Fibroblast of upper back skin (primary cell): ENCODE measurements at regions not wholly inside any gene's neighbourhood (a gene's known extent, or its start where the extent isn't known, plus 50 kb on each side); places are given as distances from the start of the nearest gene placed in this dataset.
A peak's percentile ranks its signal among the peaks of the same experiment; 100 is the strongest.
"Not testable (repeated sequence)": the region's sequence is repeated elsewhere in the genome, so short reads cannot be mapped to it uniquely, and the experiment has no call there.

Experiments used
- DNase-seq: peaks from one replicate; pipeline ENCODE4 v3.0.0-alpha.2; 2013

DNA sequence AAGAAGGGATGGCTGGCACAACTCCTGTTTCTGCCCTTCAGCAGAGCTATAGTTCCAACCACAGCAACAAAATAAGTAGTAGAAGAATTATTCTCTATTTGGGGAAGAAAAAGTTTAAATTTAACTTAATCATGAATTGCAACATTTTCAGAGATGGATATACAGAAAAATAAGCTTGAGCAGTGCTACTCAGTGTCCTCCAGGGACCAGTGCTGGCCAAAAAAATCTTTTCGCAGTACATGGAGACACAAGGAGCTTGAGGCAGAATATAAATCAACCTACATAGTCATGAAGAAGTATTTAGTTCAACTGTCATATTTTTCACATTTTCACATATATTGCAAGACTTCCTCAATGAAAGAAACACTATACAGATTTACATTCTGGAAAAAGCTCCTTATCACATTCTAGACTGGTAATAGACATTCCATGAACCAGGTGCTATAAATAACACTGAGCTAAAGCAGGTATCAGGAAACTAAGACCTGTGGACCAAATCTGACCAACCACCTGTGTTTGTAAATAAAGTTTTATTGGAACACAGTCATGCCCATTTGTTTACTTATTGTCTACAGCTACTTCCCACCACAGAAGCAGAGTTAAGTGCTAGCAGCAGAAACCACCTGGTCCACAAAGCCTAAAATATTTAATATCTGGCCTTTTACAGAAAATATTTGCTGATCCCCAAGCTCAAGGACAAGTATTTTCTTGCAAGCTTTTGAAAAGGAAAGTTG, 101.9 kb downstream of the RGS21 start:
- peak; percentile 46 for DNase-seq

DNA sequence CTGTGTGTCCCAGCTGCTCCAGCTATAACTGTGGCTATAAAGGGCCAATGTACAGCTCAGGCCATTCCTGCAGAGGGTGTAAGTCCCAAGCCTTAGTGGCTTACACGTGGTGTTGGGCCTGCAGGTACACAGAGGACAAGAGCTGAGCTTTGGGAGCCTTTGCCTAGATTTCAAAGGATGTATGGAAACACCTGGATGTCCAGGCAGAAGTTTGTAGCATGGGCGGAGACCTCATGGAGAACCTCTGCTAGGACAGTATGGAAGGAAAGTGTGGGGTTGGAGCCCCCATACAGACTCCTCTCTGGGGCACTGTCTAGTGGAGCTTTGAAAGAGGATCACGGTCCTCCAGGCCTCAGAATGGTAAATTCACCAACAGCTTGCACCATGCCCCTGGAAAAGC, 113.9 kb downstream of the RGS21 start:
- no peak for DNase-seq

DNA sequence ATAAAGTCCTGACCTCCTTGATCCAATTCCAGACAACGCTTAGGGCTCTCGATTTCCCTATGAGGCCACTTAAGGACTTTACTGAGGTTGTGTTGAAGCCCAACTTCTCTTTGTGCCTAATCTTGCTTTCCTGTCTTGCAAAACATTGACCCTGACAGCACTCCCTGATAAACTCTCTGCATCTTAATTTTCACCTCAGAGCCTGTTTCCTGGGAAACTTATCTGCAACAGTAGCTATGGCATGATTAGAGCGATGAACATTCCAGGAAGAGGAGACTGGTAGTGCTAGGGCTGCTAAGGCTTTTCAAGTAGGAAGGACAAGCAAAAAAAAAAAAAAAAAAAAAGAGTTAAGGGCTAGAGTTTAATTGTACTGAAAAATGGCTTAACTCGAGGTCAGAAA, 118.9 kb downstream of the RGS21 start:
- DNase-seq = no peak

DNA sequence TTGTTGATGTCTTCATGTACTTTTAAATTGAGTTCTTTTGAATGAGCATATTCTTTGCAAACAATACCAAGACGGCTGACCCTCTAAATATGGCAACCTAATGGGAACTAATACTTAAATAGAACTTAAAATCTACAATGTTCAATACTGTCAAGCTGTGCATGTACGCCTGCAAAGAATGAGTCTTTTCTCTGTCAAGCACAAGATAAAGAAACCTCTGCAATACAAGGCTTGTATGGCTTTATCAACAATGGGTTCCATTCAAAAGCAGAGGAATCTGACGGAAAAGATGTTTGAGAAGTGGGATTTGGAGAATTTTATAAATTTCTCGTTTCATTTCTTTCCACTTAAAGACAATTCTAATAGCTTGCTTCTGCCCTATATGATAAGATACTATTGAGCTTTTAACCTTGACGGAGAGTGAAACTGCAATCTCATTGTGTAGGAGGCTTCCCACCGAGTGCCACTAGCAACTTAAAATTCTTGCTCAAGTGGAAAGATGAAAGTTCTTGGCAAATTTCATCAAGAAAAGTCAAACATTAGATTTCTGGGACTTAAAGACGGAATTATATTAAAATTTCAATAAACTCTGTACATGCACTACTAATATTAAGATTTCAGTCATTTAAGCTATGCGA, 119.8 kb downstream of the RGS21 start:
- DNase-seq = no peak

DNA sequence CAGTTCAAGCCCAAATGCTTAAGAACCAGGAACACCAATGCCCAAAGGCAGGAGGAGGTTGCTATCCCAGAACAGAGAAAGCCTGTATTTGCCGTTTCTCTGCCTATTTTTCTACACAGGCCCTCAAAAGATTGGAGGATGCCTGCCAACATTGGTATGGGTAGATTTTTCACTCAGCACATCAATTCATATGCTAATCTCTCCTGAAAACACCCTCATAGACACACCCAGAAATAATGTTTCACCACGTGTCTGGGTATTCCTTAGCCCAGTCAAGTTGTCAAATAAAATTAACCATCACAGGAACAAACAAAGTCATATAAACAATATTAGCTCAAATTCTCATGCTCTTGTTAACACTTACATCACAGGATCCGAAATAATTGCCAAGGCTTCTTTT, 121.9 kb downstream of the RGS21 start:
- DNase-seq = no peak

DNA sequence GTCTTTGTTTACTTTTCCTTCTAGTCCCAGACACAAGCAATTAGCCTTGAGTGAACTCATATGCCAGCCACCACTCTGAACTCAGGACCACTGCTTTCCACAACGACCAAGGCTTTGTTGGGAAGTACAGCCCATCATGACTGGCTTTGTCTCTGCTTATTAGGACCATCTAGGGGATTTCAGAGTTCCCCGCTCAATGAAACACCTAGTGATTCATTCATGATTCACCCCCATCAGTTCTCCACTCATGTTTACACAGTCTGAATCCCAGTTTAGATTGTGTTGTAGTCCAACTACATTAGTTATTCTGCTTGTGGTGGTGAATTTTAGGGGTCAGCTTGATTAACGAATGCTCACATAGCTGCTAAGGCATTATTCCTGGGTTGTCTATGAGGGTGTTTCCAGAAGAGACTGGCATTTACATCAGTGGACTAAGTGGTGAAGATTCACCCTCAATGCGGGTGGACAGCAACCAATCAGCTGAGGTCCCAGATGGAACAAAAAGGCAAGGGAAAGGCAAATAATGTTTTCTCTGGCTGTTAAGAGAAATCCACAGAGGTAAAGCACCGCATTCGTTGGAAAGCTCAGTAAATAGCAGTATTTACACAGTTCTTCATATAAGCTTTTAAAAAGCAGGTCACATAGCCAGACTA, 122.7 kb downstream of the RGS21 start:
- peak; percentile 86 for DNase-seq

DNA sequence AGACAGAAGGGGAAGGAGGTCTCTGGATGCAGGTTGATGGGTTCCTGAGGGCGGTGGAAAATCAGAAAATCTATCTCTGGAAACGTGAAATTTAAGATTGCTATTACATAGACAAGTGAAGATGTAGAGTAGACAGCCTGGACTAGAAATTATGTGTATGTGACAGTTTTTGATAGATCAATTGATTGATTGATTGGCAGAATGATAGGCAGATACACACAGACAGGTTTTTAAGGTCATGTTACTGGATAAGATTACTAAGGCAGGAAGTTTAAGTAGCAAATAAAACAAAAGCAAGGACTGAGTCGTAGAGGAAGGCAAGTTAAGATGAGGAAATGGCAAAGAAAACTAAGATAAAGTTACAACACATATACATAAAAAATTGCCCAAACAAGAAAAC, 124.7 kb downstream of the RGS21 start:
- DNase-seq = no peak

DNA sequence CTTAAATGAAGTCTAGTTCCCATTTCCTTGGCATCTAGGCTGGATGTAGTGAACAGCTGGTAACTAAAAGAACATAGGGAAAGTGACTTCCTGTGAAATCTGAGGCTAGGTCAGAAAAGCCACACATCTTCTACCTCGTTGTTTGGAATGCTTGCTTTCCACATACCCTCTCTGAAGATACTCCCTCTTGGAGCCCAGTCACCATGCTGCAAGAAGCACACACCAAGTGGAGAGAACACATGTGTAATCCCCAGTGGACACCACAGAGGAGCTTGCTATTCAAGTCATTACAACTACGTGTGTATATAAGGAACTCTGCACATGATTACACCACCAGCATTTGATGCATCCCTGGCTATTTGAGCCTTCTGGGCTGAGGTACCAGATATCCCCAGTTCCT, 125.9 kb downstream of the RGS21 start:
- peak; percentile 46 for DNase-seq

DNA sequence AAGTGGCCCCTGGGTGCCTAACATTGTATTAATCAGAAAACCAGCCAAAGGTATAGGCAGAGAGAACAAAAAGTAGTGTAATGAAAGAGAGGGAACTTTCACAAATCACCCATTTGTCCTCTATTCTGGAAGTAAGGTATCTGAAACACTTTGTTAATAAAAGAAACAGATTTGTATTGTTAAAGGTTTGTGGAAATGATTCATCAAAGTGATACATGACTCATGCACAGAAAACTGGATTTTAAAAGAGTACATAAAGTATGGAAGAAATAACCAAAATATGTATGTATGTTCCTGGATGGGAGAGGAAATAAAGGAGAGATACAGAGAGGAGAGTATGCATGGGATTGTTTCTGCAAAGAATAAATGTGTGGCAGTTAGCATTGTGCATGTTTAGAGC, 126.8 kb downstream of the RGS21 start:
- DNase-seq = peak; percentile 42

DNA sequence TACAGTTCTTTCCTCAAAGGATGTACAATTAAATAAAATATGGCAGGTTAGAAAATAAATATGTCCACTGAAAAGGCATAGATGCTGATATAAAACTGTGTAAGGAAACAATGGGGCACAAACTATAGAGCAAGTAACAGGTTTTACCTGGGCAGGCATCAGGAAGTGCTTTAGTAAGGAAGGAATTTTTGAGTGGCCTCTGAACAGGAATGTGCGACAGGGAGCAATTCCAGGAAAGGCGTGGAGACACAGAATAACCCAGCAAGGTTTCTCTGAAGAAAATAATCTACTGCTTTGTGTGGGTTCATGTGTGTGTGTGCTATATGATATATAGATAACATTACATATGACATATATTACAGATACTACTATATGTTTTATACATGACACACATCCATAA, 128.4 kb downstream of the RGS21 start:
- no peak for DNase-seq

DNA sequence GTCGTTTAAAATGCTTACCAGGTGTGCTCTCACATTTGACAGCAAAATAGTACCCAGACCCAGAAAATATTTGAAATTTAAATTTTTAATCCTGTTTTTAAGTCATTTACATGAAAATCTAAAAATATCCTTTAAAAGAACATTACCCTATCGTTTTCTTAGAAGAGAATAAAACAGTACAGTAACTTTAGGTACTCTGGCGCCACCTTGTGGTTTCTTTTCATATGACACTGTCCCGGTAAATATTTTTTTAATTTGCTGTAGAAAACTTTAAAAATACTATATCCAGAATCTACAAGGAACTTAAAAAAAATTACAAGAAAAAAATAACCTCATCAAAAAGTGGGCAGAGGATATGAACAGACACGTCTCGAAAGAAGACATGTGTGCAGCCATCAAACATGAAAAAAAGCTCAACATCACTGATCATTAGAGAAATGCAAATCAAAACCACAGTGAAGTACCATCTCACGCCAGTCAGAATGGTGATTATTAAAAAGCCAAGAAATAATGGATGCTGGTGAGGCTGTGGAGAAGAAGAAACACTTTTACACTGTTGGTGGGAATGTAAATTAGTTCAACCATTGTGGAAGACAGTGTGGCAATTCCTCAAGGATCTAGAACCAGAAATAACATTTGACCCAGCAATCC, 129.2 kb downstream of the RGS21 start:
- DNase-seq = peak; percentile 56

DNA sequence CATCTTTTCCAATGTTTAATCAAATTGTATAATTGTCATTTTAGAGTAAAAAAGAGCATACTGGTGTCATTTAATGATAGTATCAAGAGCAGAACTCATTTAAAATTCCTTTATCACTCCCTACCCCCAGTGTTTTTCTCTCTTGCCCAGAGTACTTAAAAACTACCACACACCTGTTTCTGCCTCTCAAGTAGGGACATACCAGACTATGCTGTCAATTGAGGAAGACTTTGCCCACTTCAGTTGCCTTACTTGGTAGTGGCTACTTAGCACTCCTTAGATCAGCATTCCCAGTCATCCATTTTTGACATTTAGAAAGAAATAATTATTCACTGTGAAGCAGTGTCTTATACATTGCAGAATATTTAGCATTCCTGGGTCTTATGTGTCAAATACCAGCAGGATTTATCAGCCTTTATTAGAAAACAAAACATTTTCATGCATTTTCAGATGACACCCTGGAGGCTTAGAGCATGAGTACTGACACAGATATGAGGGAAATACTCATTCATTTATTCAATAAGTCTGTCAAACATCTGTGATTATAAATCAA, 127.5 kb upstream of the RGS1 start:
- peak; percentile 65 for DNase-seq

DNA sequence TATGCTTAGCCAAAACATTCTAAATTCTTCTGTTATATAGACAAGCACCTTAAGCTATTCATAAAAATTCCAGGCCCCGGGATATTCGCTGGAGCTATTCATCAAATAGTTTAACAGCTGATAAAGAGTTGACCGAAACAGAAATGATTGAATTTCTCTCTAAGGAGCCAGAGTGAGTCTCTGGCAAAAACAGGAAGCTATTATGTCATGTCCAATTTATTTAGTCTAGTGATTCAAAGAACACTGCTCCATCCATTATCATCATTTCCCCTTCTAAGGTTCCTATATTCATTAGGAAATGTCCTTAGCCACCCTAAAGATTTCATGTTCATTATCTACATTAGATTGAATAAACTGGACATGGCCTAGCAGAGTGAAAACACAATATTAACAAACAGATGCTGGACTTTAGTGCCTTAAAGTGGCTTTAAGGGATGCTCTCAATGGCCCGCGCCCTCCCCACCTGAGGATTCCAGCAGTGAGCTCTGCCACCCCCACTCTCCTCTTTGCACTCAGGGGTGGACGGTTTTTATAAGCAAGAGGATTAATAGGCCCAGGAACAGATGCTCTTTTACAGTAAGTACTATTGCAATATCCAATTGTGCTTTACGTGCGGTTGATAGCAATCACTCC, 122.1 kb upstream of the RGS1 start:
- peak; percentile 31 for DNase-seq

DNA sequence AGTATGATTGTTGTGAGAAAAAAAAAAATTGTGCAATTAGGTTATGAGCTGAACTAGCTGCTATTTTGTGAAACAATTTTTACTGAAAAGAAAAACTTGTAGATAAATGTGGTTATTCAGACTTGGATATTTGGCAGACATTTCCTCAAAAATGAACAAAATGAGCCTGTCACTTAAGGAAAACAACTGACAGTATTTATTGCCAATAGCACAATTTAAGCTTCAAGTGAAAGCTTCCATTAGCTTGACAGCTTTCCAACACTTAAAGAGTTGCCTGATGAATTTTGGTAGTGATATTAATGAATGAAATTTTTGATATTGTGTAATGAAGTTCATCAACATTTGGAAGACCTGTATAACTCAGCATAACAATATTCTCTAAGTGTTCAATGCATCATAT, 116.1 kb upstream of the RGS1 start:
- no peak for DNase-seq

DNA sequence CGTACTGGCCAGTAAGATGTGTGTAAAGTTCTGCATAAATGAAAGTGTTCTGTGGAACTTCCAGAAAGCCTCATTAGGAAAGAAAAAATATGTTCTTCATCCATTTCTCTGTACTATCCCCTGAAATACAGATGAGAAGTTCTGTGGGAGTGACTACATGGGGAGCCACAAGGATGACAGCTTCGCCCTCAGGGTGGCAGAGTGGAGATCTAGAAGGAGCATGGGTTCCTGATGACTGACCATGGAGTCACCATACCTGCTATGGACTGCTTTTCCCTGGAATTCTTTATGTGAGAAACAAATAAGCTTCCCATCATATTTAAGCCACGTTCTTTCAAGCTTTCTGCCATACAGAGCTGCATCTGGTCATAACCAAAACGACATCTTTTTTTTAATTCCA, 113.9 kb upstream of the RGS1 start:
- DNase-seq = no peak

DNA sequence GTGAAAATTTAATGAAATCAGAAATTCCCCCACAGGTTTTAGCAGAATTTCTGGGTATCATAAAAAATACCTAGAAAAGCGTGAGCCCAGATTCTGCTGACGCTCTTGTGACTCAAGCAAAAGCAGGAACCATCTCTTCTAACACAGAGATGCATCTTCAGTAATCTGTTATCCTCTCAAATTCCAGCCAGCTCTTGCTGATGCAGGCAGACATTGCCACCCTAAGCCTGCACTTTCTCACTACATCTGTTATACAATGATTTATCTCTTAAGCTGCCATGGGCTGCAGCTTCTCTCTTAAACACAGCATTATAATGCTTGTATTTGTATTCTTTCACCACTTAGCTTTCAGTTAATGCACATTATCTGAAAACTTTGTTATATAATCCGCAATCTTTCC, 113.0 kb upstream of the RGS1 start:
- DNase-seq = no peak

DNA sequence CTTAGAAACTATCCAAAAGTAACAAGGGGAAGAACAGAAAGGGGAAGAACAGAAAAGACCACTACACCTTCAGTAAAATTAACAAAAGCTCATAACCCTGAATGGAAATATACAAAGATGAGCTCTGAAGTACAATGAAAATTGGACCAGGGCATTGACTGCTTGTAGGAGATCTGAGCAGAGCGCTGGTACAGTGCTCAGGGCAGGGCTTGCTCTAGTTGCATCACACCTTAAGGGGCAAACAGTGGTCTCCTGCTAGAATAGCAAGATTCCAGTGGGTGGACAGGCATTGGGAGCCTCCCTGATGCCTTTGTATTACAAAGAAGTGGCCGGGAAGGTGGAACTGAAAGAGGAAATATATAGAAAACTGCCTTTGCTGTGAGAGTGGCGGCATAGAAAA, 111.9 kb upstream of the RGS1 start:
- no peak for DNase-seq

DNA sequence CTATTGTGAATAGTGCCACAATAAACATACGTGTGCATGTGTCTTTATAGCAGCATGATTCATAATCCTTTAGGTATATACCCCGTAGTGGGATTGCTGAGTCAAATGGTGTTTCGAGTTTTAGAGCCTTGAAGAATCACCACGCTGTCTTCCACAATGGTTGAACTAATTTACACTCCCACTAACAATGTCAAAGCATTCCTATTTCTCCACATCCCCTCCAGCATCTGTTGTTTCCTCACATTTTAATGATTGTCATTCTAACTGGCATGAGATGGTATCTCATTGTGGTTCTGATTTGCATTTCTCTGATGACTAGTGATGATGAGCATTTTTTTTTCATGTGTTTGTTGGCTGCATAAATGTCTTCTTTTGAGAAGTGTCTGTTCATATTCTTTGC, 110.4 kb upstream of the RGS1 start:
- DNase-seq = not testable (repeated sequence)

DNA sequence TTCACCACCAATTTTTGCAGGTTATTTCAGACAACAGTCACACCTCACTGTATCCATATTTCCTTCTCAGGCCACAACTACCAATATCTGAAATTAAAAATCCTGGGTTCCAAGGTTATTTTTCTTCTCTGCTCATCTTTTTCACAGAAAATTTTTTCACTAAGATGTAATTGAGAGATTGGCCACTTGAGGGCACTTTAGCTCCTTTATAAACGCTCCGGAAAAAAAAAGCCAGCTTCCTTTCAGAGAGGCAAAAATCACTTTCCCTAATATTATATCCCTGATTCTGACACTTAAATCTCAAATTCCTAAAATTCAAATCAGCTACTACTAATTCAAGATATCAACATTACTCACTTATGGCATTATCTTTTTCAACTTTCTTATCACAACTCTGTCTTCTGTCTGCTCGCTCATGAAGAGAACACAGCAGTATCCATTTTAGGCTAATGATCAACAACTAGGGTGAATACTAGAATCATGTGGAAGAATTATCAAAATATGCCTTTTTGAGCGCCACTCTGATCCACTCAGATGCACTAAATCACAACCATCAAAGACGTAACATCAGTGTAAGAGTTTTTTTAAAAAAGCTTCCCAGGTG, 101.4 kb upstream of the RGS1 start:
- DNase-seq = peak; percentile 39

DNA sequence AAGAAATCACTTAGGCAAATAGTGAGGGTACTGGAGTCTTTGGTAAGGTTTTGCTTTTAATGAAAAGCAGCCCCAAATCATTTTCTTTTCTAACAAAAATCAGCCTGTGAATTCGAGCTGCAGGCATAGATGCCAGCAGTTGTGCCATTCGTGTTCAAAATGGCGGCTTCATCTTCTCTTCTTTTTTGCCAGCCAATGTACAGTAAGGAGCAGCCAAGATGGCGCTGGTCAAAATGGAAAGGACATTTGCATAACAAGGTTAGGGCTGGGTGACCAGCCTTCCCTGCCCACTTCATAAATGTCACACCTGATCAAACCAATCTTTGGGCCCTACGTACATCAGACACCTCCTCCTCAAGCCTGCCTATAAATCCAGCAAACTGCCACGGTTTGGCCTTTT, 100.2 kb upstream of the RGS1 start:
- DNase-seq = no peak

DNA sequence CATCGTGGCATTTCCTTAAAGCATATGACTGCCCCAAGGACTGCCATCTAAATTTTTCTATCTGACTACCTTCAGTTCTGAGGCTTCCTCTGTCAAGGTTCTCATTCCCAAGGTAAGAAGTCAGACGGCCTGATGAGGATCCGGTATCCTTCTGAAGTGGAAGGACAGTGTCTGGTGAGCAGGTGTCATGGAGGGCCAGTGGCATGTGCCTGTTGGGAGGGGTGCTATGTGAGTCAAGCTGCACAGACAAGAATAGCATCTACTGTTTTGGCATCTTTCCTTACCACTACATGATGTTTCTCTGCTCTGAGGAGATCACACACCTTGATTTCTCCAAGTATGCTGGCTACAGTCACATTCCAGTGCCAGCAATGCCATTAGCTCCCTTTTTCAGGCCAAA, 99.6 kb upstream of the RGS1 start:
- DNase-seq = no peak

DNA sequence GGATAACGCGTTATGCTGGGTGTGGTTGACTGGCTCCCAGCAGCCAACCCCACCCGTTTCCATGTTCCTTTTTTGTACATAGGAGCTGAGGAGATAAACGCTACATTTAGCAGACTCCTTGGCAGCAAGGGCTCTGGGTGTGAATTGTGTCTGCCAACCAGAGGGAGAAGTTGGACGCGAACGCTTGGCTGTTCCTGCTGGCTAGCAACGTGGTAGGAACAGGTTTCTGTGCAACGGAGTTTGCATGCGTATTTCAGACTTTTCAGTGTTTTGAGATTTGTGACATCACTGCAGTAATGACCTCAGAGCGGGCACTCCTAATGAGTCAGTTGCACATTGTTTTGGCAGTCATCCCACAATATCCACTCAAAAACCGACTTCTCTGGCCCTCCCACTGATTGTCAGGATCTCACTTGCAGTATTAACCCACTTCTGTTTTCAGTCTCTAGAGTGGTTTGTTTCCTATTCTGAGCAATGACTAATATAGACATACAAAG, 98.7 kb upstream of the RGS1 start:
- DNase-seq = no peak
